GM12891 (cell line): ENCODE measurements at regions not wholly inside any gene's neighbourhood (a gene's known extent, or its start where the extent isn't known, plus 50 kb on each side); places are given as distances from the start of the nearest gene placed in this dataset.
A peak's percentile ranks its signal among the peaks of the same experiment; 100 is the strongest.
"Not testable (repeated sequence)": the region's sequence is repeated elsewhere in the genome, so short reads cannot be mapped to it uniquely, and the experiment has no call there.

ENCODE experiments used
- DNase-seq: peaks from one replicate; pipeline ENCODE4 v3.0.0; 2011; ENCODE audit warnings: low spot score; ENCODE audit not compliant: insufficient read length
- FAIRE-seq: peaks from 2 replicates; lab custom pipeline; 2011; peaks lifted over from hg19 to GRCh38; lab: Jason Lieb, UNC
- PAX5 ChIP-seq: IDR thresholded peaks from 2 replicates; pipeline ENCODE4 v1.6.1; 2011; ENCODE audit warnings: low read length, moderate library complexity, mild to moderate bottlenecking; ENCODE audit not compliant: insufficient read depth, severe bottlenecking
- POLR2A ChIP-seq: IDR thresholded peaks from 2 replicates; pipeline ENCODE4 v1.6.1; 2011; ENCODE audit warnings: low read depth, low read length, control low read depth
- POLR2AphosphoS5 ChIP-seq: IDR thresholded peaks from 2 replicates; pipeline ENCODE4 v1.6.1; 2011; ENCODE audit warnings: low read depth, low read length, control low read depth
- POU2F2 ChIP-seq: IDR thresholded peaks from 2 replicates; pipeline ENCODE4 v1.6.1; 2011; ENCODE audit warnings: low read depth, mild to moderate bottlenecking, control low read depth, low read length, moderate library complexity
- SPI1 ChIP-seq: IDR thresholded peaks from 2 replicates; pipeline ENCODE4 v1.6.1; 2011; ENCODE audit warnings: low read depth, low read length, control low read depth
- TAF1 ChIP-seq: IDR thresholded peaks from 2 replicates; pipeline ENCODE4 v1.6.1; 2011; ENCODE audit warnings: low read depth, low read length, control low read depth

GRCh38 chr13:90834700-90835099, 512.8 kb upstream of the MIR17HG start:
- TF ChIP-seq TAF1 (no peak), POLR2A (no peak), POU2F2 (no peak), SPI1 (no peak), PAX5 (no peak), POLR2AphosphoS5 (no peak)
- DNase-seq = no peak
- FAIRE-seq = no peak

GRCh38 chr13:90835826-90836225, 511.7 kb upstream of the MIR17HG start:
- no peak for FAIRE-seq
- TF ChIP-seq POLR2A (no peak), POU2F2 (no peak), POLR2AphosphoS5 (no peak), SPI1 (no peak), PAX5 (no peak), TAF1 (no peak)
- DNase-seq = no peak

GRCh38 chr13:90838317-90838960, 509.0 kb upstream of the MIR17HG start:
- no peak for DNase-seq
- TF ChIP-seq SPI1 = no peak
- FAIRE-seq = no peak

- TF ChIP-seq PAX5 (no peak), POLR2A (no peak), TAF1 (no peak), POLR2AphosphoS5 (no peak), POU2F2 (no peak)
- DNase-seq (no peak), FAIRE-seq (no peak)
Measured at GRCh38 chr13:90839061-90839460, 508.4 kb upstream of the MIR17HG start.

GRCh38 chr13:90846936-90847335, 500.6 kb upstream of the MIR17HG start:
- TF ChIP-seq POLR2AphosphoS5 (no peak), TAF1 (no peak), POLR2A (no peak), POU2F2 (no peak), PAX5 (no peak), SPI1 (no peak)
- FAIRE-seq (no peak), DNase-seq (no peak)

GRCh38 chr13:90853666-90854065, 493.8 kb upstream of the MIR17HG start:
- not testable (repeated sequence) for DNase-seq, FAIRE-seq

- DNase-seq = no peak
- no peak for FAIRE-seq
- no peak for TF ChIP-seq POLR2AphosphoS5
- no peak for TF ChIP-seq POU2F2
- no peak for TF ChIP-seq PAX5
- TF ChIP-seq TAF1 = no peak
- no peak for TF ChIP-seq POLR2A
- TF ChIP-seq SPI1 = no peak
Measured at GRCh38 chr13:90857921-90858320, 489.6 kb upstream of the MIR17HG start.

- FAIRE-seq = no peak
- no peak for DNase-seq
- TF ChIP-seq TAF1 = no peak
Measured at GRCh38 chr13:90866006-90866405, 481.5 kb upstream of the MIR17HG start.

- peak; percentile 96 for FAIRE-seq
- TF ChIP-seq PAX5 (peak; percentile 61), POU2F2 (no peak), POLR2AphosphoS5 (no peak), POLR2A (no peak), SPI1 (no peak)
Measured at GRCh38 chr13:90867336-90867683, 480.2 kb upstream of the MIR17HG start.

GRCh38 chr13:90868321-90868920, 479.1 kb upstream of the MIR17HG start:
- FAIRE-seq = no peak
- TF ChIP-seq POLR2AphosphoS5 = no peak
- no peak for TF ChIP-seq TAF1
- TF ChIP-seq POU2F2 = no peak
- no peak for TF ChIP-seq SPI1
- TF ChIP-seq PAX5 = no peak
- no peak for TF ChIP-seq POLR2A
- no peak for DNase-seq

More at GRCh38 chr13:90867336-90867683, 480.2 kb upstream of the MIR17HG start:
- peak; percentile 8 for DNase-seq
